GM12892 (cell line): ENCODE measurements at regions not wholly inside any gene's neighbourhood (a gene's known extent, or its start where the extent isn't known, plus 50 kb on each side); places are given as distances from the start of the nearest gene placed in this dataset.

Experiments
- DNase-seq: peaks from one replicate; pipeline ENCODE4 v3.0.0; 2011; ENCODE audit not compliant: insufficient read length
- FAIRE-seq: peaks from 2 replicates; lab custom pipeline; 2011; peaks lifted over from hg19 to GRCh38; lab: Jason Lieb, UNC
- POLR2A ChIP-seq: IDR thresholded peaks from 2 replicates; pipeline ENCODE4 v1.6.1; 2011; ENCODE audit warnings: low read depth, low read length, control low read depth
- POLR2AphosphoS5 ChIP-seq: IDR thresholded peaks from 2 replicates; pipeline ENCODE4 v1.6.1; 2011; ENCODE audit warnings: low read depth, low read length, control low read depth
- TAF1 ChIP-seq: IDR thresholded peaks from 2 replicates; pipeline ENCODE4 v1.6.1; 2011; ENCODE audit warnings: low read depth, mild to moderate bottlenecking, control low read depth, low read length, borderline replicate concordance

DNA sequence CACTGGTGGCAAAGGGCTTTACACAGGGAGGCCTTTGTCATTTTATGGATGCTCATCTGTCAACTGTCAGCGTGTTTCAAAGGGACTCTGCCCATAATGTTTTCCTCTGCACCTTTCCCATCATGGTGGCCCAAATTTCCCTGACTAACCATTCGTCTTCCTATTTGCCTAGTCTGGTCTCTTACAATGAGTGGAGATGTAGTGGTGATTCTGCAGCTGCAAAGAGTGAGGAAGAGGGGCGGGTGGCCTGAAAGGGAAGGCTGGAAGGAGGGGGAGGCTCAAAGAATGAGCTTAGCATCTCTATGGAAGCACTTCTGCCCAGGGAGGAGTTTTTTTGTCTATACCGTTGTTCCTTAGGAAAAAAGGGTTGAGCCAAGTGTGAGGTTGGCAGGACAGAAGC is 447.5 kb downstream of the NKX6-1 start:
- DNase-seq = no peak
- TF ChIP-seq POLR2A = no peak
- TF ChIP-seq POLR2AphosphoS5 = no peak
- no peak for TF ChIP-seq TAF1
- FAIRE-seq = no peak

DNA sequence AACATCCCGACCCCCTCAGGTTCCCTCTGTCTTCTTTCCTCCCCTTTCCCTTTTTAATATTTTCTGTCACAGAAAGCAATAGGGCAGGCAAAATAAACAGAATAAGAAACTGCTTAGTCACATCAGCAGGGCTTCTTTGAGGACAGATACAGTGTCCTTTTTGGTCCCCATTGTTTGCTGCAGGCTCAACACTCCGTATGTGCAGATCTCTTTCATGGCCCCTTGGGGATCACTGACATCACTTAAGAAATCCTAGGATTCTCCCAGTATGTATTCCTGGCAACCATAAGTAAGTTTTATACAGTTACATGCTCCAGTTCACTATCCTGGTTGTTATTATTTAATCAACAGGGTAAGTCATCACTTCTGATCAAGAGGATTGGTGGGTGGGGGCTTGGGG is 448.0 kb downstream of the NKX6-1 start:
- TF ChIP-seq POLR2AphosphoS5 (no peak), TAF1 (no peak), POLR2A (no peak)
- FAIRE-seq (no peak), DNase-seq (no peak)

DNA sequence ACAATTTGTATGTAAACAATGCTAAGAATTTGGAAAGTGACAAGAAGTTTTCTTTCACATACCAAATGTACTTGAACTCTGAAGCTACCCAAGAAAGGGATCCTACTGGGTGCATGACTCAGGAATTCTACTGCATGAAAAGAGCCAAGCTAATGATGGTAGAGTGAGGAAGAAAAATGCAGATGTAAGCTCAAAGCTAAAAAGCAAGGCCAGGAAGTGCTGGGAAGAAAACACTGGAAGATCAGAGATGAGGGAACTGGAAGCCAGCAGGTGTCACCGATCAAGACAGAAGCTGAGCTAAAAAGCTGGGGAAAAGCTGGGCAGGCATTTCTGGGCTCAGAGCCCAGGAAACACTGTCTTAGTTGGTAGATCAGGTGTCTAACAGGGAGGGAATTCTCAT is 449.1 kb downstream of the NKX6-1 start:
- TF ChIP-seq POLR2A (no peak), TAF1 (no peak), POLR2AphosphoS5 (no peak)
- FAIRE-seq (no peak), DNase-seq (no peak)

DNA sequence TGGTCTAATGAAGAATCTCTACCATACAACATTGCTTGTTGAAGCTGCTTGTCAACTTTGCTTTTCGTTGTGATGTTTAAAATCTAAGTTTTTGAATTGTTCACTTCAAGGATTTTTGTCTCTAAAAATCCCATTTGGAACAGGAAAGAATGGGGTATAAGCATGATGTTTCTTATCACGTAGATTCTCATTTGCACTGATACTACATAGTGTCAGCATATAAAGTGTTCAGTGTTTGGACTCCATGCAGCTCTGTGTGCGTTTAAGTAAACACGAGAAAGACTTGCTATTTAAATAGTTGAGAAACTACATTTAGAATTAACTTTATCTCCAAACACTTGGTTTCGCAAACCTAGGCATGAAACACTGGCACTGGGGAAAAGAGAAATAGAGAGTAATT is 452.5 kb downstream of the NKX6-1 start:
- TF ChIP-seq POLR2A (no peak), TAF1 (no peak), POLR2AphosphoS5 (no peak)
- DNase-seq (no peak), FAIRE-seq (no peak)

DNA sequence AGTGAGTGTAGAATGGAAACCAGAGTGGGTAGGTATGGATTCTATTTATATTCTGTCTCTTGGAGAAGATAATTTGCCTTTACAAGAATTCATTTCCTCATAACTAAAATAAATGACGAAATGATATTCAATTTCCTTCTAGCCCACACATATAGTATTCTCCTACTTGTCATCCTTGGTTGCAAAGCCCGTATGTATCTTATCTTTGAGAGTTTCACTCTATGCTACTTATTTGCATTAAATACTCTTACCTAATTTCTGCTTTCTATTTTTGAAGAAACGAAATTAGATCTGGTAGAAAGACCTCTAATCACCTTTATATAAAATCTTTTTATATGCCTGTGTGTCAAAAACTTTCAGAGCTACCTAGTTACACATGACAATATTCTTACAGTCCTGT is 457.7 kb downstream of the NKX6-1 start:
- FAIRE-seq (no peak), DNase-seq (no peak)
- TF ChIP-seq POLR2AphosphoS5 (no peak), POLR2A (no peak)

DNA sequence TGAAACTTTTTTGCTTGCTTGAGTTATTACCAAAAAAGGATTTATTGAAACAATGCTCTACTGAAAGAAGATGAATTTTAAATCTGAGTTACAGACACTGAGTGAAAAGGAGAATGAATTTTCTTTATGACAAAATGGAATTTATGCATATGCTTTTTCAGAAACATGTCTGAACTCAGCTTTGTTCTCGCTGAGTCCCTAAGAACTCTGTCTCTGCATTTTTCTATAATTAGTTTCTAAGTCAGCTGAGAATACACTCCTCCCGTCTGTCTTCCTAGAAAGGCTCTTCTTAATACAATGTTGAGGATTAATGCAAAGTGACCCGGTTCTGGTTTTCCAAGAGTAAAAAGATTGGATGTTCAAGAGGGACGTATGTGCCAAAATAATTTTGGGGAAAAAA is 463.5 kb downstream of the NKX6-1 start:
- DNase-seq (no peak), FAIRE-seq (no peak)
- no peak for TF ChIP-seq POLR2AphosphoS5
- no peak for TF ChIP-seq TAF1
- TF ChIP-seq POLR2A = no peak

DNA sequence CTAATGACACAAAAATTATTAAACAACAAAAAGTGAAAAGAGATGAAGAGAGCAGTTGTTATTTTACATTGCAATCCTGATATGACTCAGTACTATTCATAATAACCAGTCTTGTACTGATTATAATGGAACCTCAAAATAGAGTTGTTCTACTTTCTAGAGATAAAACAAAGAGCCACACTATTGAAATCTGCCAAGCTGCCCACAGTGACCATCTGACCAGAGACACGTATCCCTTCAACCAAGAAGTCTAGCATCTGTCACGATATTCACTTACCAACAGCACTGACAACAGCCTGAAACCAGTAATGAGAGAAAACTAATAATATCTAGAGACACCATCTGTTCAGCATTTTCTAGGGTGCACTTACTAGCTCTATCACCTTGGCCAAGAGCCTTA is 466.7 kb downstream of the NKX6-1 start:
- TF ChIP-seq POLR2A (no peak), POLR2AphosphoS5 (no peak), TAF1 (no peak)
- no peak for DNase-seq

DNA sequence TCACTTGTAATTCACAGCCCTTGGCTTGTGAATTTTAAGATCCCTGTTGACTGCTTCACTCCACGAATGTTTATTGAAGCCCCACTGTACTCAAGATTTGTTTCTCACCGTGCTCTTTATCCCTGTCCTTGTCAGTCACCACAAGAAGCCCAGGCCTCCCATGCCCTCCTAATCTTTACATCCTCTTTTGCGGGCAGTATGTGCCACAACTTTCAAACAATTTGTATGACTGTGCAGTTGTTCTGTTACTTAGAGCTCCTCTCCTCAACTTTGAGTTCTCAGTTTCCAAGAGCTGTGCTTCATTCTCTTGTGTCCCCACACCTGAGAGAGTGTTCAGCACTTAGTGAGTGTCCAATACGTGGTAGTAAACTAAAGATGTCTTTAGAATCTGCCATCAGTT is 467.7 kb downstream of the NKX6-1 start:
- no peak for TF ChIP-seq POLR2AphosphoS5
- TF ChIP-seq POLR2A = no peak
- TF ChIP-seq TAF1 = no peak
- DNase-seq (no peak), FAIRE-seq (no peak)

More for the DNA sequence above, 466.7 kb downstream of the NKX6-1 start:
- FAIRE-seq = no peak

DNA sequence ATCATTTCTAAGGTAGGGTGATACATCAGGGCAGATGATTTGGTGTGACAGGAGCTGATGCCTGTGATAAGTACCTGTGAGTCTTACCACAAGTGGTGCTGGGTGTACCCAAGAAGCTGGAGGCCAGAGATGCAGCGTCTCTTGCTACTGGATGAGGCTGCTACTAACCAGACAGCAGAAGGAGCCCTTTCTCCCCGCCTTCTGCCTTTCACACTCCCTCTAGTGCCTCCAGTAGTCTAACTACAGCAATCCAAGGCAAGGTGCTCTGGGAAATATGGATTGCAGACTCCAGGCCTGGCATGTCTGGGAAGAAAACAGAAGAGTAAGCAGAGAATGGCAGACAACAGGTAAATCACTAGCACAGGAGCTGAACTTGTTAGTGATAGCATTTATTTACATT is 470.8 kb downstream of the NKX6-1 start:
- TF ChIP-seq POLR2AphosphoS5 = no peak
- TF ChIP-seq POLR2A = no peak
- TF ChIP-seq TAF1 = no peak
- FAIRE-seq = no peak
- no peak for DNase-seq

DNA sequence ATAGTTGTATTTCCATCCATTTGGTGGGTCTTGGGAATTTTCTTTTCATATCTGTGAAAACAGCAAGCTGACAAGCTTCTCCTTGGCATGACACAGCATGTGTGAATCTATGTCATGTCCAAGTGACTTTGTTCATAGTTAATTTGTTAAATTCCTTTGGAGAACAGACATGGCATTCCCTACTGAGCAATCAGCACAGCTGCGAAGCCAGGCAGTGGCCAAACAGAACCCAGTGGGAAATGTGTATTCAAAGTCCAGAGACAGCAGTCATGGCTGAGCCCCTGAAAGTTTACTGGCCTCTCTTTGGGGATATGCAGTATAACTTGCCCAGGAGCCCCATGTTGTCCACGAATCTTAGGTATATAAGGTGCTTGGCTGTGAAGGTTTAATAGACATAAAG is 474.7 kb downstream of the NKX6-1 start:
- no peak for TF ChIP-seq TAF1
- TF ChIP-seq POLR2A = no peak
- no peak for TF ChIP-seq POLR2AphosphoS5
- DNase-seq = no peak
- FAIRE-seq = no peak

DNA sequence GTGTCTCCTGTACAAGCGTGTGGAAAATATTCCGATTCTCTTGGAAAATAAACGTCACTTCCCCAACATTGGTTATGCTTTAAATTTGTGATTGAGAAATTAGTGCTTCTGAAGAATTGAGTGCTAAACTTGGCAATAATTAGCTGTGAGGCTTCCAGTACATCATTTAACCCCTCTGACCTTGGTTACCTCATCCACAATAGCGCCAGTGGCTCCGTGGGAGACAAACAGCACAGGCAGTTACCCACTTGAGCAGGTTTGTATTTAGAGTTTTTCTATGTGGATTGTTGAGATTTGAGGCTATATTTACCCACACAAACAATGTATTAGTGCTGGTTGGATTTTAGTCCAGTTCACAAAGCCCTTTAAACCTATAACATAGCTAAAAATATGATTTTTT is 476.5 kb downstream of the NKX6-1 start:
- no peak for FAIRE-seq
- DNase-seq = no peak
- TF ChIP-seq POLR2AphosphoS5 = no peak
- TF ChIP-seq POLR2A = no peak
- no peak for TF ChIP-seq TAF1

DNA sequence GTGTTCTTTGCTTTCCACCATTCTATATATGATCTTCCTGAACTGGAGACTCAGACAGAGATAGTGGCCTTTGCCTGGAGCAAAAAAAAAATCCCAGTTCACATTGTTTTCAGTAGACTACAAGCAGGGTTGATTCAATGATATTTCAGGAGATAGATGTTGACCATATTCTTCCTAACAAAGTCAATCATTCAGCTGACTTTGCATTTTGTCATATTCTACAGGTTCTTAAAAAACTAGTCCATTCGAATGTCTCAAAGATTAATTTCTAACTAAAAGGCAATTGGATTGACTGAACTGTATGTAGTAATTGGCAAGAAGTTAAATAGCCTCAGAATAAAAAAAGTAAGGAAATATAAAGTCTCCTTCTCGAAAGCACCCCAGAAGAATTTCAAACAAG is 479.5 kb downstream of the NKX6-1 start:
- no peak for DNase-seq
- FAIRE-seq = no peak
- TF ChIP-seq POLR2AphosphoS5 = no peak
- TF ChIP-seq POLR2A = no peak
- no peak for TF ChIP-seq TAF1

DNA sequence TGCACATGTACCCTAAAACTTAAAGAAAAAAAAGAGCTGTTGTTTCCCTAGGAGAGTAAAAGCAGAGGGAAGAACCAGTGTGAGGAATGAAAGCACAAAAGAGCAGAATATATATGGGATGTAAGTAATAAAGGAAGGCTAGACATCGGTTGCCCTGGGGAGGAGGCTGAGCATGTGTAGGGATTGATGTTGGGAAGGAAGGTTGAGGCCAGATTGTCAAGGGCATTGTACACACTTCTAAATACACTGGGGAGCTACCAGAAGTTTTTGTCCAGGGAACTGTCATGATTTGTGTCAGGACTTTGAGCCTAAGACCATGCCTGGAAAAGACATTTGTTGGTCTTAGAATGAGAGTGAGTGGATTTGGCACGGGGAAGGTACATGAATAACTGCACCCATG is 467.1 kb downstream of the GPAT3 start:
- DNase-seq = no peak
- FAIRE-seq = no peak
- TF ChIP-seq POLR2A (no peak), POLR2AphosphoS5 (no peak), TAF1 (no peak)
